Activated CD8-positive, alpha-beta memory T cell treated with anti-CD3 and anti-CD28 coated beads, Interleukin-2, amount 50 U/mL, for 1 hour (primary cell): ENCODE measurements at regions not wholly inside any gene's neighbourhood (a gene's known extent, or its start where the extent isn't known, plus 50 kb on each side); places are given as distances from the start of the nearest gene placed in this dataset.
"Not testable (repeated sequence)": the region's sequence is repeated elsewhere in the genome, so short reads cannot be mapped to it uniquely, and the experiment has no call there.

ENCODE experiments used
- DNase-seq: peaks from one replicate; pipeline ENCODE4 v3.0.0-alpha.2; 2020; ENCODE audit errors: extremely low read depth

GRCh38 chr10:46802010-46802409, 109.2 kb upstream of the PTPN20 start:
- not testable (repeated sequence) for DNase-seq

GRCh38 chr10:46803082-46803481, 108.1 kb upstream of the PTPN20 start:
- DNase-seq = not testable (repeated sequence)

- not testable (repeated sequence) for DNase-seq
Measured at GRCh38 chr10:46810222-46810621, 101.0 kb upstream of the PTPN20 start.

- not testable (repeated sequence) for DNase-seq
Measured at GRCh38 chr10:46816126-46816525, 95.1 kb upstream of the PTPN20 start.

GRCh38 chr10:46840393-46841050, 70.7 kb upstream of the PTPN20 start:
- not testable (repeated sequence) for DNase-seq

GRCh38 chr10:46841051-46841593, 70.1 kb upstream of the PTPN20 start:
- not testable (repeated sequence) for DNase-seq

- DNase-seq = not testable (repeated sequence)
Measured at GRCh38 chr10:46845194-46845593, 66.0 kb upstream of the PTPN20 start.

GRCh38 chr10:46845640-46846039, 65.6 kb upstream of the PTPN20 start:
- DNase-seq = not testable (repeated sequence)

GRCh38 chr10:46860753-46861152, 50.5 kb upstream of the PTPN20 start:
- not testable (repeated sequence) for DNase-seq
